Stimulated activated CD4-positive, alpha-beta T cell treated with anti-CD3 and anti-CD28 coated beads, Interleukin-12 subunit alpha, Interleukin-12 subunit beta, amount 100 ng/mL, for 4 hours (primary cell): ENCODE measurements at regions not wholly inside any gene's neighbourhood (a gene's known extent, or its start where the extent isn't known, plus 50 kb on each side); places are given as distances from the start of the nearest gene placed in this dataset.
"Not testable (repeated sequence)": the region's sequence is repeated elsewhere in the genome, so short reads cannot be mapped to it uniquely, and the experiment has no call there.

Source experiments
- DNase-seq: peaks from one replicate; pipeline ENCODE4 v3.0.0-alpha.2; 2020

- no peak for DNase-seq
These were observed 267.9 kb upstream of the CCL2 start for GRCh38 chr17:33987162-33987561.

GRCh38 chr17:33989361-33990148 is 265.5 kb upstream of the CCL2 start:
- no peak for DNase-seq

DNA sequence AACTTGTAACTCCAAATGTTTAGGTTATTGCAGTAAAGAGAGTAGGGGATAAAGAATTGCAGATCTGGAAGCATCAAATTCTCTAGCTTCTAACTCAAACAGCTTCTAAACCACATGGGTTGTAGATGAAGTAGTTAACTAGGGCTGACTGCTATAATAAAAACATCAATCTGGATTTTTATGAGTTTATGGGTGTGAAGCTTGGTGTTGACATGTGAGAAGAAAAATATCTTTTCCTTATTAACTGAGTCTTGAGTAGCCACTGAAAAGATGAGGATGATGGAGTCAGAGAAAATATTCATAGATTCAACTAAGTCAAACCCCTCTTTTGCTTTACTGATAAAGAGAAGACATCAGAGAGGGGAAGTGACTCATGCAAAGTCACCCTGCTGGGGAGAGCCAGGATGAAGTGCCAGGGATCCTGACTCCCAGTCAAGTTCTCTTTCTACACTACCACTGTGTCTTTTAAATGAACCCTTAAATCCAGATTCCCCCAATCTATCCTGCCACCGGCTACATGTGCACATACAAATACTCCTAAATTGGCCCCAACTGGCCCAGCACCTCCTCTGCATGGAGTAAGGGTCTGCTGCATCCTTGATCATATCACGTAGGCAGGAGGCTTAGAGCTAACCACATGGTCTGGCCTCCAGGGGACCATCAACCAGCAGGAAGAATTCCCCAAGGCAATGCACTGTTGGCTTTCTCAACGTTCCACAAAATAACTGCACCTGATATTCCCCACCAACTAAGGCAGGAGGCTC is 264.0 kb upstream of the CCL2 start:
- no peak for DNase-seq

- DNase-seq, result no peak
These were observed 263.0 kb upstream of the CCL2 start for GRCh38 chr17:33992113-33992512.

- DNase-seq, result no peak
These were observed 254.4 kb upstream of the CCL2 start for GRCh38 chr17:34000639-34001038.

GRCh38 chr17:34001246-34001645 is 253.8 kb upstream of the CCL2 start:
- DNase-seq, result no peak

- DNase-seq, result no peak
These were observed 249.0 kb upstream of the CCL2 start for GRCh38 chr17:34006126-34006525.

GRCh38 chr17:34008125-34008524 is 247.0 kb upstream of the CCL2 start:
- DNase-seq, result no peak

DNA sequence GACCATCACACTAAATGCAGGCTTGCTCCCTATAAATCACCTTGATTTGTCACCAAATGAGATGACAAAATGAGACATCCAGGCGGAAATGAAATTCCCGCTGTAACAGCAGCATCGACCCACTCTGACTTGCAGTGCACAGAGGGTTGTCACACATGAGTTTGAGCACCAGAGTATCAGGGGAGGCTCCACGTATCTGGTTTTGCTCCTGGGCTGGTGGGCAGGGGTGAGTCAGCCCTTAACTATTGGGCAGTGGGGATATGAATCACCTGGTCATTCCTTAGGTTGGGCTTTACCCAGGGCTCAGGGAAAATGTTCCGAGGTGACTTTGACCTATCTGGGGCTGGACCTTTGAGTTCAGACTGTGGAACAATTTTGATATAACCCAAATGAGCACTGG is 245.2 kb upstream of the CCL2 start:
- DNase-seq, result no peak

- DNase-seq, result no peak
These were observed 244.6 kb upstream of the CCL2 start for GRCh38 chr17:34010534-34010933.

DNA sequence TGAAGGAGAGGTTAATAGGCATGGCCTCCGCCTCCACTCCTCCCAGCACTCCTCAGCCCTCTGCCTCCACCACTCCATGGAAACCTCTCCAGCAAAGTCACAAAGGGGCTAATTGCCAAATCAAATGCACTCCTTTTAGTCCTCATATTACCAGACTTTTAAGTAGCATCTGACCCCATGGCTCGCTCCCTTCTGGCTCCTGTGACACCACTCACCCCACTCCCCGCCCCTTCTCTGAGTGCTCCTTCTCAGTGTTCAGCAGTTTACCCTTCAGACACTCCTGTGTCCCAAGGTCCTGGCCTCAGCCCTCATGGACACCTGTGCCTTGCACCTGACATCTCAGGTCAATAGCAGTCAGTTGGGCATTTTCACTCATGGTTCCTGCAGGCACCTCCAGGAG is 243.5 kb upstream of the CCL2 start:
- DNase-seq, result no peak

DNA sequence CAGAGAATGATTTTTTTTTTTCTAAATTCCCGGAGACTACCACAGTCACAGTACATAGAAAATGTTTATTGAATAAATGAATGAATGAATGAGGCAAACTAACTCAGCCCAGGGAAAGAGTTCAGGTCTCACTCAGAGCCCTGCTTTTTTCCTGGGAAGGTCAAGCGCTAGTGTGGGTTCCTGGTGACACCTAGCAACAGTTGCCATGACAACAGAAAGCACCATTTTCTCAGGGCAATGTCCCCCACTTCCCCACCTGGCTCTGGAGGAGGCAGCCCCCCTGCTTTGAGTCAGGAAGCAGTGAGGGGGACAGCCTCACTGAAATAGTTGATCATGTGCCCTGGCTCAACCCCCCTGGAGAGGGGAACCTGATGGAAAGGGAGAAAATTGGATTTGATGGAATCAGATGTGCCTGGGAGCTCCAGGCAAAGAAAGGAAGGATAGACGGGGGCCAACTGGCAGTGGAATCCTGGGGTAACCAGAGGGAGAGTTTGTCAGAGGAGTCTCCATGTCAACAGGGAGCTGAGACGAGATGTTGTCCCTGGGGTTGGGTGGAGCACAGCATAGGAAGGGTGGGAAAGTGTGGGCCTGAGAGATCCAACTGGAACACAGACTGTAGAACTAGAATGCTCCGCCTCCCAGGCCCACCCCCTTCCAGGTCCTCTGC is 242.2 kb upstream of the CCL2 start:
- DNase-seq, result no peak

DNA sequence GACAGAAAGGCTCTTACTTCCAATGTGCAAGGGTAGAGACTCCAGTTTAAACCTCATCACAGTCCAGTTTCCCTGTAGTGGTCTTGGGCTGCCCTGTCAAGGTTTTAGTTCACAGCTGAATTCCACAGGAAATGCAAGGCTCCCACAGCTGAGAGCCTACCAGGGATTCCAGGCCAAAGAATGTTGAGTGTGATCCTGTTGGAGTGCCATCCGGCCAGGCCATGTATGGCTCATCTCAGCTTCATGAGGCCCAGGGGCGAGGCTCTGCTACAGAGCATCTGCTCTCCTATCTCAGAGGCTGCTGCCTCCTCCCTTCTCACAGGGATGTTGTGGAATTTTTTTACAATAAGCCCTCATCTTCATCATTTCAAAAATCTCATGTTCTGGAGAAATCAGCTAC is 239.8 kb upstream of the CCL2 start:
- no peak for DNase-seq

GRCh38 chr17:34024386-34024785 is 230.7 kb upstream of the CCL2 start:
- DNase-seq, result no peak

- no peak for DNase-seq
These were observed 230.1 kb upstream of the CCL2 start for GRCh38 chr17:34024806-34025551.

DNA sequence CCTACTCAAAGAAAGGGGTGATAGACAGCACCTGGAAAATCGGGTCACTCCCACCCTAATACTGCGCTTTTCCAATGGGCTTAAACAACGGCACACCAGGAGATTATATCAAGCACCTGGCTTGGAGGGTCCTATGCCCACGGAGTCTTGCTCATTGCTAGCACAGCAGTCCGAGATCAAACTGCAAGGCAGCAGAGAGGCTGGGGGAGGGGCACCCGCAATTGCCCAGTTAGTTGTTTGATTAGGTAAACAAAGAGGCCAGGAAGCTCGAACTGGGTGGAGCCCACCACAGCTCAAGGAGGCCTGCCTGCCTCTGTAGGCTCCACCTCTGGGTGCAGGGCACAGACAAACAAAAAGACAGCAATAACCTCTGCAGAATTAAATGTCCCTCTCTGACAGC is 224.5 kb upstream of the CCL2 start:
- not testable (repeated sequence) for DNase-seq

DNA sequence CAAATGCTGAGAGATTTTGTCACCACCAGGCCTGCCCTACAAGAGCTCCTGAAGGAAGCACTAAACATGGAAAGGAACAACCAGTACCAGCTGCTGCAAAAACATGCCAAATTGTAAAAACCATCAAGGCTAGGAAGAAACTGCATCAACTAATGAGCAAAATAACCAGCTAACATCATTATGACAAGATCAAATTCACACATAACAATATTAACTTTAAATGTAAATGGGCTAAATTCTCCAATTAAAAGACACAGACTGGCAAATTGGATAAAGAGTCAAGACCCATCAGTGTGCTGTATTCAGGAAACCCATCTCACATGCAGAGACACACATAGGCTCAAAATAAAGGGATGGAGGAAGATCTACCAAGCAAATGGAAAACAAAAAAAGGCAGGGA is 222.8 kb upstream of the CCL2 start:
- DNase-seq, result not testable (repeated sequence)

GRCh38 chr17:34038786-34039185 is 216.3 kb upstream of the CCL2 start:
- DNase-seq, result not testable (repeated sequence)

DNA sequence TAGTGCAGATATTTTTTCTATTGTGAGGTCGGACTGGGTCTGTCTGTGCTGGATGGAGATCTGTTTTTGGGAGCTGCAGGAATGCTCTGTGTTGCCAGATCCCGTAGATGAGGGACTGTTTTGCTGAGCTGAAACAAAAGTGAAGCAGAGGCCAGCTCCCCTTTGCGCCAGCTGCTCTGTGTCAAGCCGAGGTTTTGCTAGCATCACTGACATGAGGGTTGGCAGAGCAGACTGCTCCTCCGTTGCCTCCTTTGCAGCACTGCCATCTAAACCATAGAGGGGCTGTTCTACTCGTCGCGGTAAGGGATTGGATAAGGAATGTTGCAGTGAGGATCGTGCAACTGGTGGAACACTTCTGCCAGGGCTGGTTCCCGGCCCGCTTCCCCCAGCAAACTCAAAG is 215.9 kb upstream of the CCL2 start:
- not testable (repeated sequence) for DNase-seq

- DNase-seq, result peak; percentile 4
These were observed 215.1 kb upstream of the CCL2 start for GRCh38 chr17:34039759-34040555.

DNA sequence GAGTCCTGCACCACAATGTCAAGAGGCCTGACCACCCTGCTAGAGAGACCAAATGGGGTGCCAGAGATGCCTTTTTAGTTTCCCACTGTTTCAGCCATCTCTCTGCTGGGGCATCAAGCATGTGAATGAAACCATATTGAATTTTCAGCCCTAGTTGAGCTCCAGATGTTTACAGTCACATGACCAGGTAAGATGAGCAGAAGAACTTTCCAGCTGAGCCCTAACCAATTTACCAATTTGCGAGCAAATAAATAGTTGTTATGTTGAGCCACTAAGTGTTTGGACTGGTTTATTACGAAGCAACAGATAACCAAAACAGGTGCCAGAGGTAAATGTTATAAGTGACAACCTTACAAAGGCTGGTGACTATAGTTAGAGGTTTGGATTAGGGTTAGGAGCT is 209.1 kb upstream of the CCL2 start:
- no peak for DNase-seq

DNA sequence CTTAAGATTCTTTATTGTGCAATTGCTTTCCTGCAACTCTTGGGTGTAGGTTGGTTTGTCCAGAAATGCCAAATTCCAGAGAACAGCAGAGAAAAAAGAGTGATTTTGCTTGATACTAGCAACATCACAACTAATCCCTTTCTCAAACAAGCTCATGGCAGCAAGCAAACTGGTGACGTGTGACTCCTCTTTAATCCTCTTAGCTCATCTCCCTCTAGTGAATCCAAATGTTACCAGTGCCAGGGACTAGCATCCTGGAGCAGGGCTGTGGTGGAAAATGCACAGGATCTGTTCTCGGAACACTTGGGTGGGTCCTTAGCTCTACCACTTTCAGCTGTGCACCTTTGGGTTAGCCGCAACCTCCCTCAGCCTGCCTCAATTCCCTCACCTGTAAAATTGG is 204.0 kb upstream of the CCL2 start:
- no peak for DNase-seq
